Glutamatergic neuron (in vitro differentiated cells): ENCODE measurements at regions not wholly inside any gene's neighbourhood (a gene's known extent, or its start where the extent isn't known, plus 50 kb on each side); places are given as distances from the start of the nearest gene placed in this dataset.

Source experiments
- DNase-seq: peaks from one replicate; pipeline ENCODE4 v3.0.0; 2022
- H3K27ac Mint-ChIP-seq: one replicate; pipeline ENCODE4 v1.8.0; 2020; ENCODE audit warnings: mild to moderate bottlenecking, mixed read lengths, inconsistent platforms; ENCODE audit not compliant: unreplicated experiment
- H3K27me3 Mint-ChIP-seq: one replicate; pipeline ENCODE4 v1.8.0; 2020; ENCODE audit warnings: mild to moderate bottlenecking, moderate library complexity, mixed read lengths, inconsistent platforms; ENCODE audit not compliant: unreplicated experiment
- H3K36me3 Mint-ChIP-seq: one replicate; pipeline ENCODE4 v1.8.0; 2020; ENCODE audit warnings: mild to moderate bottlenecking, mixed read lengths, inconsistent platforms; ENCODE audit not compliant: unreplicated experiment
- H3K4me1 Mint-ChIP-seq: one replicate; pipeline ENCODE4 v1.8.0; 2020; ENCODE audit warnings: mild to moderate bottlenecking, low read depth, mixed read lengths, inconsistent platforms; ENCODE audit not compliant: unreplicated experiment
- H3K4me3 Mint-ChIP-seq: one replicate; pipeline ENCODE4 v1.8.0; 2020; ENCODE audit warnings: mild to moderate bottlenecking, mixed read lengths, inconsistent platforms; ENCODE audit not compliant: unreplicated experiment
- H3K9me3 Mint-ChIP-seq: one replicate; pipeline ENCODE4 v1.8.0; 2020; ENCODE audit warnings: mild to moderate bottlenecking, moderate library complexity, mixed read lengths, inconsistent platforms; ENCODE audit not compliant: unreplicated experiment
- TF ChIP-seq, protein P1 (sequence below): fragments of 200-600 bp; sonication (generic); IDR thresholded peaks from one replicate; pipeline ENCODE4 v1.5.0; 2021; ENCODE audit not compliant: partially characterized antibody, unreplicated experiment

DNA sequence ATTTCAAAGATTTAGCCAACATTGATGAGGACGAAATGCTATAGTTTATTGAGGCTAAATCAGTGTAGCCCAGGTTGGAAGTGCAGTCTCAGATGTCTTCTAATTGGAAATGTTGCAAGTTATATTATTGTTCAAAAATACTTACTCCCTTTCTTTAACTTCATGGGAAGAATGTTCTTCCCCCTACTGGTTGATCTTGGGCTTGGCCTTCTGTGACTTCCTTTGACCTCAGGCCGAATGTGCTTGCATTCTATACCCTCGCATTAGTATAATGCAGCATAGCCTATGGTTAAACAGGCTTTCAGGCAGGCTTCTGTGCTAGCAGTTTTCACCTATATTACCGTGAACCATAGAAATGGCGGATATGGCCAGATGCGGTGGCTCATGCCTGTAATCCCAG lies 77.3 kb downstream of the RPE65 start:
- no peaks in the 10 kb centered on the region for H3K36me3 Mint-ChIP-seq
- no peaks in the 10 kb centered on the region for H3K27me3 Mint-ChIP-seq
- TF ChIP-seq, protein P1, sequence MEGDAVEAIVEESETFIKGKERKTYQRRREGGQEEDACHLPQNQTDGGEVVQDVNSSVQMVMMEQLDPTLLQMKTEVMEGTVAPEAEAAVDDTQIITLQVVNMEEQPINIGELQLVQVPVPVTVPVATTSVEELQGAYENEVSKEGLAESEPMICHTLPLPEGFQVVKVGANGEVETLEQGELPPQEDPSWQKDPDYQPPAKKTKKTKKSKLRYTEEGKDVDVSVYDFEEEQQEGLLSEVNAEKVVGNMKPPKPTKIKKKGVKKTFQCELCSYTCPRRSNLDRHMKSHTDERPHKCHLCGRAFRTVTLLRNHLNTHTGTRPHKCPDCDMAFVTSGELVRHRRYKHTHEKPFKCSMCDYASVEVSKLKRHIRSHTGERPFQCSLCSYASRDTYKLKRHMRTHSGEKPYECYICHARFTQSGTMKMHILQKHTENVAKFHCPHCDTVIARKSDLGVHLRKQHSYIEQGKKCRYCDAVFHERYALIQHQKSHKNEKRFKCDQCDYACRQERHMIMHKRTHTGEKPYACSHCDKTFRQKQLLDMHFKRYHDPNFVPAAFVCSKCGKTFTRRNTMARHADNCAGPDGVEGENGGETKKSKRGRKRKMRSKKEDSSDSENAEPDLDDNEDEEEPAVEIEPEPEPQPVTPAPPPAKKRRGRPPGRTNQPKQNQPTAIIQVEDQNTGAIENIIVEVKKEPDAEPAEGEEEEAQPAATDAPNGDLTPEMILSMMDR, result no peak
- DNase-seq, result no peak
- no peaks in the 10 kb centered on the region for H3K4me1 Mint-ChIP-seq
- H3K9me3 Mint-ChIP-seq, result peaks cover 1% of the 10 kb centered on the region
- no peak overlapping the region for H3K4me3 Mint-ChIP-seq
- H3K27ac Mint-ChIP-seq, result no peak overlapping the region

DNA sequence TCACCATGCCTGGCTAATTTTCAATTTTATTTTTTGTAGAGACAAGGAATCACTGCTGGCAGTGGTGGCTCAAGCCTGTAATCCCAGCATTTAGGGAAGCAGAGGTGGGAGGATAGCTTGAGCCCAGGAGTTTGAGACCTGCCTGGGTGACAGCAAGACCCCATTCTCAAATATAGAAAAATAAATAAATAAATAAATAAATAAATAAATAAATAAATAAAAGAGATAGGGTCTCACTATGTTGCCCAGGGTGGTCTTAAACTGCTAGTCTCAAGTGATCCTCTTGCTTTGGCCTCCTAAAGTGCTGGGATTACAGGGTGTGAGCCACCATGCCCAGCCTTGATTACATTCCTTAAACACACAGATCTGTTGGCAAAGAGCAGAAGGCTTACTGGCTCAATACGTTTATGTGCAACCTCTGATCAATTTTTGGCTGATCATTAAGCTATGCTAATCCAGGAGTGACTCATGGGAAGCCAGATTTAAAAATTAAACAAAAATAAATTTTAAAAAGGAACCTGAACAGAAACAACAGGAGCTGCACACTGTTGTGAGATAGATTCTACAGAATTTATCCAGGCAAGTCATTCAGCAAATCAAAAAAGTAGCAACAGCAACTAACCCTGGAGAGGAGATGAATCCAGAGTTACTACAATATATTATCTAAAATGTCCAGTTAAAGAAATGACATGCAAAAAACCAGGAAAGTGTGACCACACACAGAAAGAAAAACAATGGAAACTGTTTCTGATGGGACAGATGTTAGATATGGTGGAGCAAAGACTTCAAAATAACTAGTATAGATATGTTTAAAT lies 79.4 kb downstream of the RPE65 start:
- peaks cover 1% of the 10 kb centered on the region for H3K9me3 Mint-ChIP-seq
- no peak for DNase-seq
- no peaks in the 10 kb centered on the region for H3K36me3 Mint-ChIP-seq
- TF ChIP-seq, protein P1, result no peak
- H3K27me3 Mint-ChIP-seq, result no peaks in the 10 kb centered on the region
- H3K27ac Mint-ChIP-seq, result no peak overlapping the region
- no peaks in the 10 kb centered on the region for H3K4me1 Mint-ChIP-seq
- no peak overlapping the region for H3K4me3 Mint-ChIP-seq

DNA sequence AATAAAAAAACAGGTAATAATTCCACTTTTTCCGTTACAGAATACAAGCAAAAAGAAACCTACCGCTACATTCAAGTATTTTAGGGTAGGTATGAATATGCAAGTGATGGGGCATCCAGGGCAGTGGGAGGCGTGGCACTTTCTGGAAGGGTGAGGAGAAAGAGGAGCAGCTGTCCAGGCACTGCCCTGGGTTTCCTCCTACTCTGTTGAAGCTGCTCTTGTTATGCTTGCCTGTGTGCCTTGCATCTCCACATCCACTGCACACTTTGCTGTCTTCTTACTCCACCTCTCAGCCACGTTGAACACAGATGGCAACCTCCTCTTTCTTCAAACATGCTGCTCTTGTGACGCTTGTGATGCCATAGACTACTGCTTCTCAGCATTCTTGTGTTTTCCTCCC lies 83.2 kb downstream of the RPE65 start:
- no peaks in the 10 kb centered on the region for H3K4me1 Mint-ChIP-seq
- H3K27ac Mint-ChIP-seq, result no peak overlapping the region
- peaks cover 1% of the 10 kb centered on the region for H3K9me3 Mint-ChIP-seq
- TF ChIP-seq, protein P1, result no peak
- H3K4me3 Mint-ChIP-seq, result no peak overlapping the region
- no peak for DNase-seq
- no peaks in the 10 kb centered on the region for H3K27me3 Mint-ChIP-seq
- H3K36me3 Mint-ChIP-seq, result no peaks in the 10 kb centered on the region

DNA sequence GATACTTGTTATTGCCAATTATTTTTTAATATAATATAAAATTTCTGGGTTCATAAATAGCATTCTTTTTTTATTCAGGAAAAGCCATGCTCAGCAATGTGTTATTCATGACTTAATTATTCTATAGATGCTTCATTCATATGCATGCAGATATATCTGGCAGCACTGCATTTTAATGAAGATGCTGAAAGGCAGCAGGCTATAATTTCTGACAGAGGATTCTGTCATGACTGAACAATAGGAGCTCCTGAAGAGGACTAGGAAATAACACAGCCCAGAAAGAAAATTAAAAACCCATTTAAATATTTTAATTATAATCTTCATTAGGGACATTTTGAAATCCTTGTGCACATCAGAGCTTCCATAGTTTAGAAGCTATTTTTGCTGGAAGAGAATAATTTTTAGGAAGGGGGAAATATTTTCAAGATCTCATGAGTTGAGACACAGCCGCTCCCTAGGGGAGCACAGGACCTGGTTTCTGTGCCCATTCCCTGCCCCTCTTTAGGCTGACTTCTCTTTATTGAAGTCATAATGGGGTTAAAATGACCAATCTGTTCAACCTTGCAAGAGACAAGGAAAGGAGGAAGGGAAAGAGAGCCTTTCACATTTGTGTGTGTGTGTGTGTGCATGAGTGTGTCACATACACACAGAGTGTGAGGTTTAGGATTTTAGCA lies 83.9 kb downstream of the RPE65 start:
- peaks cover 1% of the 10 kb centered on the region for H3K9me3 Mint-ChIP-seq
- H3K4me3 Mint-ChIP-seq, result no peak overlapping the region
- H3K4me1 Mint-ChIP-seq, result no peaks in the 10 kb centered on the region
- TF ChIP-seq, protein P1, result no peak
- H3K27me3 Mint-ChIP-seq, result no peaks in the 10 kb centered on the region
- no peaks in the 10 kb centered on the region for H3K36me3 Mint-ChIP-seq
- no peak overlapping the region for H3K27ac Mint-ChIP-seq
- no peak for DNase-seq

DNA sequence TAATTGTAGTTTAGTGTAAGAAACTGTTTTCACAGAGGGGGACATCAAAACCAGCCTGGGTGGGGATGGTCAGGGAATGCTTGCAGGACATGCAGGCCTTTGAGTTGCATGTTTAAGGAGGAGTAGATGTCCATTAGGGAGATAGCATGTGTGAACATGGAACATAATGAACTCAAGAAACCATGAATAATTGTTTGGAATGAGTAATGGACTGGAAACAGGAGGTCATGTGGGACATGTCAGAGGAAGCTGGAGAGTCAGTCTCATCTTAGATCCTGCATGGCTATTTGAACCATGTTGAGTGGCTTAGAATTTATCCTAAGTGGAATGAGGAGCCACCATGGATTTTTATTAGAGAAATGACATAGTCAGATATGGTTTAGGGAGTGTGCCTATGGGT lies 86.4 kb downstream of the RPE65 start:
- H3K9me3 Mint-ChIP-seq, result no peaks in the 10 kb centered on the region
- H3K27me3 Mint-ChIP-seq, result no peaks in the 10 kb centered on the region
- H3K36me3 Mint-ChIP-seq, result no peaks in the 10 kb centered on the region
- no peaks in the 10 kb centered on the region for H3K4me1 Mint-ChIP-seq
- no peak overlapping the region for H3K4me3 Mint-ChIP-seq
- H3K27ac Mint-ChIP-seq, result no peak overlapping the region
- no peak for DNase-seq
- TF ChIP-seq, protein P1, result no peak
